ENCODE measurements at regions not wholly inside any gene's neighbourhood (a gene's known extent, or its start where the extent isn't known, plus 50 kb on each side); places are given as distances from the start of the nearest gene placed in this dataset.

DNA sequence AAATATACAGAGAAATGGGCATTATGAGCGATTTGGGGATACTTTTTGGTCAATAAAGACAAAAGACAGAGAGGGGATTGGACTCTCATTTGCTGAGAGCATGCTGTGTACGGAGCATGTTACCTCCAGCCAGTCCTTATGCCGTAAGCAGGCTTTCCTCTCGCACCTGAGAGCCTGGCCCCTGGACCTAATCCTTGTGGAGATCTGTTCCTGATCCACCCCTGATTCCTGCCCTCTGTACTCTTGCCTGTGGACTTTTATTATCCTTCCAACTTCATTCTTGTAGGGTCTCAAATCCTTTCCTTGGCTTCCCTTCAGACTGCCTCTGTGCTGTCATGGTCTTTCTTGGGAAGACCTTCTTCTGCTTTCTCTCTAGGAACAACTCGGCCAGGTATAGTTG is 803.1 kb upstream of the RAB6C start:
- 95 to 97% methylated on average over 5 of the region's 5 CpGs for WGBS, 2 donors
- Histone ChIP-seq H3K36me3 (ENCODE audit: low read depth, missing control alignments) (no peaks in the 10 kb centered on the region), H3K27me3 (no peaks in the 10 kb centered on the region), H3K27ac (no peak overlapping the region), H3K4me1 (no peaks in the 10 kb centered on the region), H3K4me3 (no peak overlapping the region), H3K9me3 (no peaks in the 10 kb centered on the region)
- DNase-seq = no peak
- TF ChIP-seq, protein P1, sequence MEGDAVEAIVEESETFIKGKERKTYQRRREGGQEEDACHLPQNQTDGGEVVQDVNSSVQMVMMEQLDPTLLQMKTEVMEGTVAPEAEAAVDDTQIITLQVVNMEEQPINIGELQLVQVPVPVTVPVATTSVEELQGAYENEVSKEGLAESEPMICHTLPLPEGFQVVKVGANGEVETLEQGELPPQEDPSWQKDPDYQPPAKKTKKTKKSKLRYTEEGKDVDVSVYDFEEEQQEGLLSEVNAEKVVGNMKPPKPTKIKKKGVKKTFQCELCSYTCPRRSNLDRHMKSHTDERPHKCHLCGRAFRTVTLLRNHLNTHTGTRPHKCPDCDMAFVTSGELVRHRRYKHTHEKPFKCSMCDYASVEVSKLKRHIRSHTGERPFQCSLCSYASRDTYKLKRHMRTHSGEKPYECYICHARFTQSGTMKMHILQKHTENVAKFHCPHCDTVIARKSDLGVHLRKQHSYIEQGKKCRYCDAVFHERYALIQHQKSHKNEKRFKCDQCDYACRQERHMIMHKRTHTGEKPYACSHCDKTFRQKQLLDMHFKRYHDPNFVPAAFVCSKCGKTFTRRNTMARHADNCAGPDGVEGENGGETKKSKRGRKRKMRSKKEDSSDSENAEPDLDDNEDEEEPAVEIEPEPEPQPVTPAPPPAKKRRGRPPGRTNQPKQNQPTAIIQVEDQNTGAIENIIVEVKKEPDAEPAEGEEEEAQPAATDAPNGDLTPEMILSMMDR (IDR thresholded peaks at IDR 0.05) = no peak
- no peak for TF ChIP-seq POLR2A (IDR thresholded peaks at IDR 0.05)
- intact Hi-C loops (cut with DNase I; ENCODE audit: low total_unique reads) = no loop called here

DNA sequence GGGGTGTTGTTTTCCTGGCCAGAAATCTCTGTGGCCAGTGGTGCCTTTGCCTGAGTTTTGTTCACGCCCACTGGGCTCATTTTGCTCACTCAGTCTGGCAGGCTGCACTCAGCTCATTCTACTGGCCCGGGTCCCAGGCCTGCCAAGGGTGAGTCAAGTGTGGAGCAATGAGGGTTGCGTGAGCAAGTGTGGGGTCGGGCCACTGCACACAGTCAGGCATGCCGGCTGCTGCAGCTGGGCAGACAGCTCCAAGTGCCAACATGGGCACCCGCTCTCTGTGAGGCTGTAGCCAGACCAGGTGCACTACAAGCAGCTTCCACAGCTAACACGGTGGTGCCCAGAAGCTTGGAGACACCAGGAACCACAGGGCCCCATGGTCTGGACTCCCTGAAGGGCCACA is 801.1 kb upstream of the RAB6C start:
- no peak overlapping the region for H3K4me3 ChIP-seq
- TF ChIP-seq, protein P1 (IDR thresholded peaks at IDR 0.05) = no peak
- TF ChIP-seq POLR2A (IDR thresholded peaks at IDR 0.05) = no peak
- H3K4me1 ChIP-seq = no peaks in the 10 kb centered on the region
- 74 to 81% methylated on average over 6 to 7 of the region's 7 CpGs for WGBS, 2 donors
- intact Hi-C loops (cut with DNase I; ENCODE audit: low total_unique reads) = no loop called here
- H3K27ac ChIP-seq = no peak overlapping the region
- H3K36me3 ChIP-seq (ENCODE audit: low read depth, missing control alignments) = no peaks in the 10 kb centered on the region
- DNase-seq = no peak
- no peaks in the 10 kb centered on the region for H3K9me3 ChIP-seq
- H3K27me3 ChIP-seq = no peaks in the 10 kb centered on the region

DNA sequence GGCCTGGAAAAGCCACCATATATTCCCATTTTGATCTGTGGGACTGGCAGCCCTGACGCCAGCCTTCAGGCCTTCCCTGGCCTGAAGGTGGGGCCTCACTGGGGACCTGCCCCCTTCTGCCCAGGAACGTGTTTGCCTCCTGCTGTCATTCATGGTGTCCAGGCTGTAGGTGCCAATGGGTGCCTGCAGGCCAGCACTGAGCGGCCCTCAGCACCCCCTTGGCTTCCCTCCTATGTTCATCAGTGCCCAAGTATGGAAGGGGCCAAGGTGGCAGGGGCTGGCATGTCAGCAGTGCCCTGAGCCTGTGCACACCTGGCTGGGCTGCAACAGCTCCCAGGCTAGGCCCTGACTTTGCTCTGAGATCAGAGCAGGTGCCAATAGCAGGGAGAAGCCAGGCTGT is 800.3 kb upstream of the RAB6C start:
- Histone ChIP-seq H3K27ac (no peak overlapping the region), H3K36me3 (ENCODE audit: low read depth, missing control alignments) (no peaks in the 10 kb centered on the region), H3K4me1 (no peaks in the 10 kb centered on the region), H3K4me3 (no peak overlapping the region), H3K27me3 (no peaks in the 10 kb centered on the region), H3K9me3 (no peaks in the 10 kb centered on the region)
- intact Hi-C loops (cut with DNase I; ENCODE audit: low total_unique reads) = no loop called here
- DNase-seq = no peak
- 91% methylated on average over 3 of the region's 3 CpGs; no CpG with 5 or more reads in 1 of the 2 donors for WGBS, 2 donors
- TF ChIP-seq, protein P1 (IDR thresholded peaks at IDR 0.05) = no peak
- TF ChIP-seq POLR2A (IDR thresholded peaks at IDR 0.05) = no peak

DNA sequence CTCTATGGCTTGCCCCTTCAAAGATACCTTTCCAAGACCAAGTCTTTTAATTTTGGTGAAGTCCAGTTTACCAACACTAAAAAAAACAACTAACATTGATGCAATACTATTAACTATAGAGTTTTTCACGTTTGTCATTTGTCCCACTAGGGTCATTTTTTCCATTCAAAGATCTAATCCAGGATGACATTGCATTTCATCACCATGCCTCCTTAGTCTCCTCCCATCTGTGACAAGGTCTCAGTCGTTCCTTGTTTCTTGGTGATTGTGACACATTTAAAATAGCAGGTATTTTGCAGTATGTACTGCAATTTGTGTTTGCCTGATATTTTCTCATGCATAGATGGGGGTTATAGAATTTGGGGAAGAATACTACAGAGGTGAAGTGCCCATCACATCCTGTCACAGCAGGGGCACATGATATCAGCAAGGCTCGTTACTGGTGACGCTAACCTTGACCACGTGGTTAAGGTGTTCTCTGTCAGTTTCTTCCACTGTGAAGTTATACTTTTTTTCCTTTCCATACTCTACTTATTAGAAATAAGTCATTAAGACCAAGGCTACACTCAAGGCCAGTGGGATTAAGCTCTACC is 799.2 kb upstream of the RAB6C start:
- TF ChIP-seq, protein P1 (IDR thresholded peaks at IDR 0.05) = no peak
- WGBS, 2 donors = 66 to 69% methylated on average over 5 of the region's 5 CpGs
- intact Hi-C loops (cut with DNase I; ENCODE audit: low total_unique reads) = no loop called here
- no peaks in the 10 kb centered on the region for H3K36me3 ChIP-seq (ENCODE audit: low read depth, missing control alignments)
- no peak overlapping the region for H3K27ac ChIP-seq
- no peak for DNase-seq
- H3K27me3 ChIP-seq = no peaks in the 10 kb centered on the region
- no peaks in the 10 kb centered on the region for H3K4me1 ChIP-seq
- H3K9me3 ChIP-seq = no peaks in the 10 kb centered on the region
- no peak overlapping the region for H3K4me3 ChIP-seq

DNA sequence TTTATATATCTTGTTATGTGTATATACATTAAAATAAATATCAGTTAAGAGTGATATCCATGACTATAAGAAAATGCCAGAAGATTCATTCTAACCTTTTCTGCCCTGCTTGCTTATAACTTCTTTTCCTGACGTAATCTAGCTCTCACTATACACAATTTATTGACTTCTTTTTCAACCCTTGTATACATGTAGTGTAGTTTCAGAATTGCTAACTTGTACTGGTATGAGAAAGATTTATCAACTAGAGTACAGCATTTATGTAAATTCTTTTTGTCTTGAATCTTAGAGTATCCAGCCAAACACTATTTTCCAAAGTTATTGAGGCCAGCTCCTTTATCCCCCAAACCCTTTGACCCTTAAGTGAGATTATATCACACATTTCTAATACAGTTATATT is 798.0 kb upstream of the RAB6C start:
- Histone ChIP-seq H3K4me1 (no peaks in the 10 kb centered on the region), H3K27me3 (no peaks in the 10 kb centered on the region), H3K36me3 (ENCODE audit: low read depth, missing control alignments) (no peaks in the 10 kb centered on the region), H3K27ac (no peak overlapping the region), H3K4me3 (no peak overlapping the region), H3K9me3 (no peaks in the 10 kb centered on the region)
- WGBS, 2 donors = 86 to 89% methylated on average over 1 of the region's 1 CpG
- no peak for DNase-seq
- TF ChIP-seq, protein P1 (IDR thresholded peaks at IDR 0.05) = no peak
- TF ChIP-seq POLR2A (IDR thresholded peaks at IDR 0.05) = no peak
- intact Hi-C loops (cut with DNase I; ENCODE audit: low total_unique reads) = no loop called here

All from testis (tissue), 2 donors.